ENCODE measurements at regions not wholly inside any gene's neighbourhood (a gene's known extent, or its start where the extent isn't known, plus 50 kb on each side); places are given as distances from the start of the nearest gene placed in this dataset.

- no peak for TF ChIP-seq CTCF (IDR thresholded peaks at IDR 0.05; ENCODE audit: insufficient read depth, low read depth, low read length)
- TF ChIP-seq EZH2 (IDR thresholded peaks at IDR 0.05; ENCODE audit: insufficient read depth, low read length): no peak
These were observed 268.0 kb downstream of the NR4A2 start for GRCh38 chr2:156064540-156064939.

Measured in astrocyte (in vitro differentiated cells and primary cell).